LoVo (cell line): ENCODE measurements at regions not wholly inside any gene's neighbourhood (a gene's known extent, or its start where the extent isn't known, plus 50 kb on each side); places are given as distances from the start of the nearest gene placed in this dataset.
A peak's percentile ranks its signal among the peaks of the same experiment; 100 is the strongest.
"Not testable (repeated sequence)": the region's sequence is repeated elsewhere in the genome, so short reads cannot be mapped to it uniquely, and the experiment has no call there.

Experiments
- DNase-seq: peaks from one replicate; pipeline ENCODE4 v3.0.0-alpha.2; 2016; ENCODE audit warnings: low spot score

DNA sequence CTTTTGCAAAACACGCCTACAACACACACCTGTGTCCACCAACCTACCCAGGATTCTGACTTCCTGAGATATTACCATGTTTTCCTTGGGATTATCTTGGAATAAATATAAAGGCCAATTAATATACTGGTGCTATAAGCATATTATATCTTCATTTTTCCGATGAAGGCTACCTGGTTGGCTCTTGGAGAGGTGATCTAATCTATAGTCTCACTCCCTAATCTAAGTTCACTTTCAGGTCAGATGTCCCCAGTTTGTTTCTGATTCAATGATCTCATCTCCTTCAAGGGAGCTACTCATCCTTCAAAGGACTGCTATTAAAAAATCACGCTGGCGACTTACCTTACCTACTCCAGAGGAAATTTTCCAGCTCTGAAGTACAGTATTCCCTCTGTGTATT is 517.5 kb downstream of the KLF5 start:
- DNase-seq: no peak

DNA sequence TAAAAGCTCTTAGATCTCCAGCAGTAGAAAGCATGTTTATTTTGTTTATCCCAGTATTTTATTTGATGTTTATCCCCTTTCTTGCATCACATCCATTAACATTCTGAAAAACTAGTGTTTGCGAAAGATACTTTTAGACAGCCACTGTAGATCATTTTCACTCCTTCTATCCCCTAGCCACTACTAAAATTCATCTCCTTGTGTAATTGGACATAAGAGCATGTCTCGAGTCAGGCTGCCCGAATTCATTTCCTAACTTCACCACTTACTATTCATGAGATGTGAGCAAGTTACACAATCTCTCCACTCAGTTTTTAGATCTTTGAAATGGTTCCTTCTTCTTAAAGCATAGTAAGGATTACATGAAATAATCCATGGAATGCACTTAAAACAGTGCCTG is 514.0 kb downstream of the KLF5 start:
- no peak for DNase-seq

DNA sequence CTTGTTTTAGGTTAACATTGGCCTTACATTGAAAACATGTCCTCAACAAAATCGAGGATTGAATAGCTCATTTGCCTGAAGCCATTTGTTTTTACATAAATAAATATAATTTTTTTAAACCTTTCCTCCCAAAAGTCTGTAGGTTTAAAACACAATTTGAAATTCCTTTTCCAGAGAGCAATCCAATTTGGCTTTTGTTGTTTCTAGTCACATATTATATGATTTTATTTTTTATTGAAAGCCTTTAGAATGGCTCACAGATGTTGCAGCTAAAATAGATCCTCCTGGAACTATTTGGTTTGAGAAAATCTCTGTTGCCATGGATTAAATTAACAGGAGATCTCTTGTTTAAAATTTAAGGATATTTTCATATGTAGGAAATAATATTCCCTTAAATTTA is 512.6 kb downstream of the KLF5 start:
- DNase-seq: no peak

DNA sequence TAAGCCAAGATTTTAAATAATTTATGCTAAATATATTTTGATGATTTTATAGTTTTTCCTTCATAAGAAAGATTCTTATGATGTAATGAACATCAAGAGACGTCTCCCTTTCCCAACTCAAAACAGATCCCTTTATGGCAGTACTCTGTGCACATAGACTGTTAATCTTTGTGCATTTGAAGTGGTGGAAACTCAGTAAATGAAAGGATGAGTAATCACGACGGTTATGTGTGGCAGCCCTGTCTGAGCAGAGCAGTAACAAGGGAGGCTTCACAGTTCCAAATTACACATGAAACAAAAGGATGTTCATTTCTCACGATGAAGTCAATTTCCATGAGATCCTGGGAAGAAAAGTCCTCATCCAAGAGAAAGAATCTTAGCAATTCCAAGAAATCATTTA is 498.1 kb downstream of the KLF5 start:
- DNase-seq: peak; percentile 8

DNA sequence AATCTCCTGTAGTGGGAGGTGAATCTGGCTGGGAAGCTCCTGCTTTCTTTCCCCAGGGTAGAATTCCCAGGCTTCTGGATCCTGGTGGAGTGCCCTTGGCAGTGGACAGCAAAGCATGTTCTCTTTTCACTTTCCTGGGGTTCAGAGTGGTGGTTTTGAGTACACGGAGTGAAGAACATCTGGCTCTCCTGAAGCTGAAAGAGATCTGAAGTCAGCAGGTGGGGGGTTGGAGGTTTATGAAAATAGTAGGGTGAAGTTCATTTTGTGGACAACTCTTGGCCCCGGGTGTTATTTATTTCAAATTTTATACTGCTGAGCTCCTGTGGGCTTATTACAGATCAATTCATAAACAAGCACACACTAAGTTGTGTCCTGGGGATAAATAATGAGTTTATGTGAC is 497.3 kb downstream of the KLF5 start:
- DNase-seq: no peak

DNA sequence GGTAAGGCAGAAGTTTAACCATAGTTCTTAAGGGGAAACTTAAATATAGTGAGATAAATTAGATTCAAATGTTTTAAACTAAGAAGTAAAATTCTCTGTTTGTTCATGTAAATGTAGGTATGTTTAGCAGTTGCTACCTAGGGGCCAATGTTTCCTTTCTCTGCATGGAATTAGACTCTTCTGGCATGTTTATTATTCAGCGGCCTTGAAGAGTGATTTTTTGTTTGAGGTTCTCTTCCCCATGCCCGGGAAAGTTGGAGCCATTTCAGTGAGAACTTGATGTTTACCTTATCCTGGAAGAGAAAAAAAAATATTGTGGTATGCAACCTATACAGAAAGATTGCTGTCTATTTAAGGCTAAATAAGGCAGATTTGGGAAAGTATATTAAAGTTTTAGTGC is 492.9 kb downstream of the KLF5 start:
- DNase-seq: no peak

DNA sequence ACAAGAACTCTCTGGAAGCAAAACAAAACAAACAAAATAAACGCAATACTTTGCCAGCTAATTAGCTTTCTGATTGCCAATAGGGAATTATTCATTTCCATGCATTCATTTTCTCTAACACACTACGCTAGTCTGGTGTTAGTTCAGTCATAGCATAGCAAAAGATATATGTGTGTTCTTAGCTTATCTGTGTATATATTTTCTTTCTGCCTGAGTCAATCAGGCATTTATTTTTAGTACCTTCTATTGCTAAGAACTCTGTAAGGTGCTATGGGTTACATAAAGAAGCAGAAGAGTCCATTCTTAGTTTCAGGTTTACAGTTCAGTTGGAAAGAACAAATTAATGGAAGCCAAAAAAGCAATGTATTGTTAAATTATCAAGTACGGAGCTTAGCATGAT is 490.9 kb downstream of the KLF5 start:
- no peak for DNase-seq

DNA sequence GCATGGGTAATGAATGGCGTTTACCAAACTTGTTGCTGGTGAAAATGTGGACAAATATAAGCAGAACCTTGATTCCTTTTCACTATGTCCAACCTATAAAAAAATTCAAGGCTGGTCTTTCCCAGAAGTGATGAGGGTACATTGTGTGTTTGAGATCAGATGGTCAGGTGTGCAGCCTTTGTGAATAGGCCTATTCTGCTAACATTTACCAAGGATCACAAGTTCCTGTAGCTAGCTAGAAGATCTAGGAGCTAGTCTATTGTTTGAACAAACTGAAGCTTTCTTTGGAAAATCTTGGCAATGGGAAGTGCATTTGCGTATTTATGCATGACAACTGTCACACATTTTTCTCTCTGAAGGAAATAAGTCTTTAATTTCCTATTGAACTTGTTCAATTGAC is 489.6 kb downstream of the KLF5 start:
- no peak for DNase-seq

DNA sequence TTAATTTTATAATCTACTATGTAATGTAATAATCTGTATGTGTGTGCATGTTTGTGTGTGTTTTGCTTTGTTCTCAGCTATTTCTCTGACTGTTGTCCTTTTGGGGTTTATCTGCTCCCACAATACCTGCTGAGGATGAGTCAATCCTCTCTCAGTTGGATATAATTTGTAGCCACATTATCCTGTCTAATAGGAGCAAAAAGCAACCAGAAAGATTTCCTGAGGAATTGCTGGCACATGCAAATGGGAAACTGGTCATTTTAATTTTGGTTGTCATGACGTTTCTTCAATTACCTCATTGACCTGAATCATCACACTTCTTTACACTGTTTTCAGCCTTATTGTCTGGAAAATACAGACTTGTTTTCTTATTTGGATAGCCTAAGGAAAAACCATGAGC is 488.4 kb downstream of the KLF5 start:
- DNase-seq: no peak

DNA sequence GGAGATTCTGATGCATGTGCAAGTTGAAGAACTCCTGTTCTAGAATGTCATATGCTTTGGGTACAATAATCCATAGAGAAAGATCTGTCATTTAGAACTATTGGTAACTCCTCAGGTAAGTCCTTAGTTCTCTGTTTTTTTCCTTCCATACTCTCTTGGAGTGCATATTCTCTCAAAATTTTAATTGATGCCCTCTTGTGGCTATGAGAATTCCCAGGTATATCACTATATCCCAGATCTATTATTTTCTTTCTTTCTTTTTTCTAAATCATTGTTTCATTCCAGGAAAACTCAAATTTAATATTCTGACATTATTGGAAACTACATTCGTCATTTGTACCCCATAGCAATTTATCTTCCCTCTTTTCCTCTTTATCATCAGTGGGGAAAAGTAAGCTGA is 485.4 kb downstream of the KLF5 start:
- no peak for DNase-seq

DNA sequence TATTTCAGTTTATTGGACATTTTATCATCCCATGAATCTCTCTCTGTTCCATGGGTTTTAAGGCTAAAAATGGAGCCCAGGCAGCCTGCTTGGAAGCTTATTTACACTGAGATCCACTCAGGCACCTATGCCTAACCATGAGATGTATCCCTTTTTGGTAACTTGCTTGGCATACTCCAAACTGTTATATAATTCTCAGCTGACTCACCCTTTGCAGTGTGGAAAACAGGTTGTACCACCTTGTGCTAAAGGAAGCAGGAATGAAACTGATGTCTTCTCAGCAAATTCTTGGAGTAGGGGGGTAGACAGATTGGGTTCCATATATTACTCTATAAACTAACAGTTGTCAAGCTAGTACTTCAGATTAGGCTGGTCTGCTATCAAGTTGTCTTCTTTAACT is 483.6 kb downstream of the KLF5 start:
- DNase-seq: no peak

DNA sequence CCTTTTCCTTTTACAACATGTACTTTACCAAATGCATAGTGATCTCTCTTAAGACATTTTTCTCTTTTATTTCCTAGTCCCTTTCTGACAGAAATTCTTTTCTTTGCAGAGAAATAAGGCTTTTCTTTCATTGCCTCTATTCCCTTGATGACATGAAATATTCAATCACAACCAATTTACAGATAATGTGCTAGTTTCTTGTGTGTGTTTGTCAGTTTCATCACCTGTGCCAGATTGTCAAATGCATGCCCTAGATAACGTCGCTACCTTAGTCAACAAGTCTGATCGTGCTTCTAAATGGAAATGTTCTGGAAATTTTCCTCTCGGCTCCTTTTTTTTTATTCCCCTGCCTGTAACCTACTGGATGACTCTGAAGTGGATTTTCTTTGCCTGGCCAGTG is 478.1 kb downstream of the KLF5 start:
- no peak for DNase-seq

DNA sequence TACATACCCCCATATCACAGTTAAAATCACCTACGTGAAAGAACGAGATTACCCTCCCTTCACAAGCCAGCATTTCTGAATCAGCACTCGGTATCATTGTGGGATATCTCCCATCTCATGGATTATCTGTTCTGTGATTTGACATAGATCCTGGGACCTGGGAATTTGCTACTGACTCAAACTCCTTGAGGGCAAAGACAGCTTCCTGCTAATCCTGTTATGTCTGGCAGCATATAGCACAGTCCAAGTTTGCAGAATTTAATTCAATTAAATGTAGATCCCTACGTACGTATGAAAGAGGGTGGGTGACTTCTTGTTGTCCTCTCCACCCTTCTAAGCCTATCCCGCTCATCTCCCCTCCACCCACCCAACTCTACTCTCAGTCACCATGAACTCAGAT is 476.5 kb downstream of the KLF5 start:
- no peak for DNase-seq

DNA sequence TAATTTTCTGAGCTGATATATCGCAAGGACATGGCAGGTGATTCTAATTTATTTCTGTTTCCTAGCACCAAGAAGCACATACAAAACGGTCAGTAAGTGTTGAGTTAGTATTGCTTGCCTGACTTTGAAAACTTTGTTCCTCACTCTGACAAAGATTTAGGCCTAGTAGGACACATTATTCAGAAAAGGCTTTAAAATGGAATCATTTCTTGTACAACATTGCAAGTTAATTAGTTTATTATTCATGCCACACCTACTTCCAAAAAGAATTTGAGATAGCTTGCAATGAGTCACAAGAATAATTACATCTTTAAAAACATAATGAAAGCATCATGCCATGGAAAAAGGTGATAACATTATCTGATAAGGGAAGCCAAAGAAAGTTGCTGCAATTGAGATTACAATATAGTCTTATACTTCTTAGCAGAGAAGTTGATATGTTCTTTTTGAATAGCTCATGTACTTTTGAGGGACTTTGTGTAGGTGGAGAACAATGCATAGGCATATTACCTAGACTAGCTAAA is 474.2 kb downstream of the KLF5 start:
- peak; percentile 35 for DNase-seq

DNA sequence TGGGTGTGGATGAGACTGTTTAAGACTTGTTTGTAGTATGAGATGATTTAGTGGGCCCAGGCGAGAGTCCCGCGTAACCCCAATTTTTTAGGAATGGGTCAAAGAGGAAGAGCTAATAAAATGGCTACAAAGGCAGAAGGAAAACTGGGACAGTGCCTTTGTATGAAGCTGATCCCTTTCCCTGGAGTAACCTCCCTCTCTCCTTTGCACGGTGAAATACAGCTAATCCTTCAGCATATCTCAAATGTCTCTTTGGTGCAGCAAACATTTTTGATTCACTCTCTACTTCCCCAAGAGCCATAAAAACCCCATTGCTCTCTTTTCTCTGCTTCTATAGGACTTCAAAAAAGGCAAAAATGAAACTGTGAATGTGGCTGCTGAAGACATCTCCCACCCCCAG is 473.8 kb downstream of the KLF5 start:
- DNase-seq: no peak

DNA sequence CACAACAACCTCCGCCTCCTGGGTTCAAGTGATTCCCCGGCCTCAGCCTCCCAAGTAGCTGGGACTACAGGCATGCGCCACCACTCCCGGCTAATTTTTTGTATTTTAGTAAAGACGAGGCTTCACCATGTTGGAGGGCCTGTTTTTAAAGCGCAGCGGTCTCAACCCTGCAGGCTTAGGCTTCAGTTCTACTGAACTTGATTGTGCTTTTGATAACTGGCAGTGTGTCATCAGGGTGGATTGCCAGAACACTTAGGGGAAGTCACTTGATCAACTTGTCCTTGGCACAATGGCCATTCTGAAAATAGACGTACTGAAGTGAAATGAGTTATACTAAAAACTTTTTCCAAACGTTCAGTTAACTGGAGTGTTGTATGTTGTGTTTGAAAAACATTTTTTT is 472.2 kb downstream of the KLF5 start:
- no peak for DNase-seq

DNA sequence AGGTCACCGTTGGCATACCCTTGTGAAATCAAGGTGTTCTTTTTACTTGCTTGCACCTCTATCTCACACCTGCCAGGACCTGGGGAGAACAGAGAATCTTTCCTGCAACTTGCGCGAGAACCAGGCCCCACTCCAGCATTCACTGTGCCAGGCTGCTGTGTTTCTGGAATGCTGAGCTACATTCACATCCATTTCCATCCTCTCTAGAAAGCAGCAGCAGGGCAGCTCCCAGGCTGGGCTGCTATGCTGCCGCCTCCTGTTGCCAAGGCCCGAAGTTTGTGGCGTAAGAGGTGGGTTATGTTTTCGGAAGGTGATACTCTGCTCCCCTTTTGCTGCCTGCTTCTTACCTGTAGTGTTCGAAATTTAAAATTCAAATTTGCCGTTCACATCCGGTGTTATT is 464.1 kb downstream of the KLF5 start:
- DNase-seq: no peak

DNA sequence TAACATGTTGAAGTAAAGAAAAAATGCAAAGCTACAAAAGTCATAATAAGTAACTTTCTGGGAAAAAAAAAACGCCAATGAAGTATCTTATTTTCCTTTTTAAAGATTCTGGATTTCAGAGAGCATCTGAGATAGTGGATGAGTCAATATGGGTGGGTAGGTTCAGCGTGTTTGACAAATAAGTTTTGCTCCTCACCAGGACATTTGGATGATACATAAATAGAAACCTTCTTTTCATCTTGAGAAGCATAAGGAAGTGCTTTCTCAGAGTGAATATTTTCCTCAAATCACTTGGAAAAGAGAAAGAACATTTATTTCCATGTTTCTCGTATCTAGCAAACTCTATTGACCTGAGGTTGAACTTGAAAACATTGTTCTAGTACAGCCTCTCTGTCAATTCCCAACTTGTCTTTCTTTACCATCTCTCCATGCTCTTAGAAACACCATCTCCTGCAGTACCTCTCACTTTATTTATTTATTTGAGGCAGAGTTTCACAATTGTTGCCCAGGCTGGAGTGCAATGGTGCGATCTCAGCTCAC is 463.2 kb downstream of the KLF5 start:
- DNase-seq: no peak

DNA sequence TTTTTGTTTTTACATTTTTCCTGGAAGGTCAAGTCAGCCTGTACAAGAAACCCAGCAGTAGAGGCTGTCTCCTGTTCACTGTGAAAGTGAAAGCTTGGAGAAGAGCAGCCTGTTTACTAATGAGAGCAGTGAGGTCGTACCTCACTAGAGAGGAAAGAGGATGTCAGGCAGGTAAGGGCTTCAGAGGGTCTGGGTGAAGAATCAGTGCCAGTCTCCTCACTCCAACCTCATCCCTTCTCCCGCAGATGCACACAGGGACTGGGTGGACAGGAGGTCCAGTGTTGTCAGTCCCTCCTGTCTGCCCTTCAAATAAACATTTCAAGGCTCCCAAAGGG is 462.5 kb downstream of the KLF5 start:
- DNase-seq: peak; percentile 35

DNA sequence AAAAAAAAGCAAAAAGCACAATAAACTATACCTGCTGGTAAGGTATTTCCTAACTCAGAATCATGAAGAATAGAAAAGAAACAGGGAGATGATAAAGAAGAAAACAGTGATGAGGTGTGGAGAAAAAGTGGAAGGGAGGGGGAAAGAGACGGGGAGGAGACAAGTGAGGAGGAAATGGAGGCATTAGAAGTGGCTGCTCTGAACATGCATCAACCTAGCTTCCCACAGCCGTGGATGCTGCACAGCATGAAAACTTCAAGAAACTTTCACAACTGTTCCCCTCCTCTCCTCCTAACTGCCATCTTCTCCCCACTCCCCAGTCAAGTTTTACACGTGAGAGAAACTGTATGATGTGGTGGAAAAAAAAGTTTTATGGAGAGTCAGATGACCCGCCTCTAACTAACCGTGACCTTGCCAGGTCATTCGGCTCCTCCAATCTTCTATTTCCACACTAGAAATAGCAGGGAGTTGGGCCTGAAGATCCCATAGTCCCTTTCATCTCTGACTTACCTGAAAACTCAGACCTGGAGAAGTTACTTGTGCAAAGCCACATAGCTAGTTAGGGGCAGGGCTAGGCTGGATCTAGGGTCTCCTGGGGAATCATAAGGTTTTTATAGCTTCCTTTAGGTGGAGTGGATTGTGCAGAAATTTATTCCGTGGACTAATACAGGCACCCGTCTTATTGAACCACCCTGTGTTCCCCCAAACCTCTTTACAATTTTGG is 461.9 kb downstream of the KLF5 start:
- peak; percentile 2 for DNase-seq

DNA sequence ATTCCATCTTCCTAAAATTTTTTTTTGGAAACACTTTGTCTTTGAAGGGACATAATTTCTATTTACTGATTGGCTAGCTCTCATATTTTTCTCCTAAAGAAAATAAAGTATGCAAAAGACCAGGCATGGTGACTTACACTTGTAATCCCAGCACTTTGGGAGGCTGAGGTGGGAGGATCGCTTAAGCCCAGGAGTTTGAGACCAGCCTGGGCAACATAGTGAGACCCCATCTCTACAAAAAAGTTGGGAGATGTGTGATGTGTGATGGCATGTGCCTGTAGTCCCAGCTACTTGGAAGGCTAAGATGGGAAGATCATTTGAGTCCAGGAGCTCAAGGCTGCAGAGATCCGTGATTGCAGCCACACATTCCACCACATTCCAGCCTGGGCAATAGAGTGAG is 461.3 kb downstream of the KLF5 start:
- not testable (repeated sequence) for DNase-seq

DNA sequence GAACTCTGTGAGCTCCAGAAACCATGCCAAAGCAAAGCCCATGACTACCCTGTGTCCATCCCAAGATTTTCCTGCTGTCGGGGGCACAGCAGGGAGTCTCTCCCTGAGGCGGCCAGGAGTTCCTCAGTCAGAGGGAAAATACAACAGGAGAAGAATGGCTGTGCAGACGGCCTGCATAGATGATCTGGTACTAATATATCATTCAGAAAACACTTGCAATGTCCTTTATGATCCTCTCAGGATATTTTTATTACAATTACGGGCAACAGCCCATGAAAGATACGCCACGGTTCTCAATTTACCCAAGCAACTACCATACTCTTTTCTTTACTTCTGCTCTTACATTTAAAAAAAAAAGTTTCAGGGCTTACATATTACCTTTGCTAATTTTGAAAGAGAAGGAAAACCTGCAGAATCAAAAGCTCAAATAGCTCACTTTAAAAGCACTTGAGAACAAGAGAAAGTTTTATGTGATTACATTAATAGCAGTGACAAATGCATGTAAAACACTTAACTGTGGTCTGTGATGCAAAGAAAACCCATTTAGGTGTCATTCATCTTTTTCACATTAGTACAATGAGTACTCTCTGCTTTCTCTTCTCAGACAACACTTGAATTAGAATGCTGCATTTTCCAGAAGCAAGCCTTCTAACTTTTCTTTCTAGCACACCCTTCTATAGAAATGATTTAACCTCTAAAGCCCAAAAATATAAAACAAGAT is 460.8 kb downstream of the KLF5 start:
- no peak for DNase-seq

DNA sequence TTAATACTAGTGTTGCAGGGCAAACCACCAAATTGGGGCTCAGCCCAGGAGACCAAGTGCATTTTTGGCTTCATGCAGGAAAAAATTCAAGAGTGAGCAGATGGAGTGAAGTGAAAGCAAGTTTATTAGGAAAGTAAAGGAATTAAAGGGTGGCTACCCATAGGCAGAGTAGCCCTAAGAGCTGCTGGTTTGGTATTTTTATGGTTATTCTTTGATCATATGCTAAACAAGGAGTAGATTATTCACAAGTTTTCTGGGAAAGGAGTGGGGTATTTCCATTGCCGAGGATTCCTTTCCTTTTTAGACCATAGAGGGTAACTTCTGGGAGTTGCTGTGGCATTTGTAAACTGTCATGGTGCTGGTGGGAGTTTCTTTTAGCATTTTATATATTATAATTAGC is 459.0 kb downstream of the KLF5 start:
- DNase-seq: no peak

DNA sequence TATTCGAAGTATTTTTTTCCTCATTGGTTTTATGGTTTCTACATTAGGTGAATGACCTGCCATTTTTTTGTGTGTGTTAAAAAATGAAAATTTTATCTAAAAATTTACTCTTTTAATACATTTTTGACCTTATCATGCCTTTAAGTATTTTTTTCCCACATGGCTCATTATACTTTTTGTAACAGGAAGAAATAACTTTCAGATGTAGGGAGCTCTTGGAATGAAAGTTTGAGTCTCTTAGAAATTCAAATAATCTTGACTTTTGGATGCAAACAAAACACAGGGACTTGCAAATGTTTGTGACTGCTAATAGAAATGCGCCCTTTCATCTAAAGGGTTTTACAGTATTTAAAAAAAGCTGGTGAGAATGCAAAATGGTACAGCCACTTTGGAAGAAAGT is 457.9 kb downstream of the KLF5 start:
- DNase-seq: no peak
